ENCODE measurements at regions not wholly inside any gene's neighbourhood (a gene's known extent, or its start where the extent isn't known, plus 50 kb on each side); places are given as distances from the start of the nearest gene placed in this dataset.

- TF ChIP-seq NFIC (IDR thresholded peaks at IDR 0.05): no peak
- no peak for TF ChIP-seq CREB1 (IDR thresholded peaks at IDR 0.05; ENCODE audit: low read depth)
- no peak for TF ChIP-seq ZBTB7A (IDR thresholded peaks at IDR 0.05; ENCODE audit: low read depth)
- TF ChIP-seq TEAD4 (IDR thresholded peaks at IDR 0.05): no peak
- TF ChIP-seq FOXM1 (IDR thresholded peaks at IDR 0.05; ENCODE audit: borderline replicate concordance, low read depth): no peak
- TF ChIP-seq CEBPB (IDR thresholded peaks at IDR 0.05): no peak
- TF ChIP-seq TAF1 (IDR thresholded peaks at IDR 0.05; ENCODE audit: low read depth): no peak
- TF ChIP-seq EP300 (IDR thresholded peaks at IDR 0.05; ENCODE audit: borderline replicate concordance): no peak
- no peak for TF ChIP-seq MAX (IDR thresholded peaks at IDR 0.05)
- no peak for TF ChIP-seq USF1 (IDR thresholded peaks at IDR 0.05)
Measured at GRCh38 chr4:144267084-144267483, 126.6 kb upstream of the GYPA start.

- no peak for TF ChIP-seq EGR1 (IDR thresholded peaks at IDR 0.05)
- TF ChIP-seq TEAD4 (IDR thresholded peaks at IDR 0.05): no peak
- no peak for TF ChIP-seq NFIC (IDR thresholded peaks at IDR 0.05)
- no peak for TF ChIP-seq EP300 (IDR thresholded peaks at IDR 0.05; ENCODE audit: borderline replicate concordance)
- no peak for TF ChIP-seq FOXM1 (IDR thresholded peaks at IDR 0.05; ENCODE audit: borderline replicate concordance, low read depth)
- no peak for TF ChIP-seq MAX (IDR thresholded peaks at IDR 0.05)
- no peak for TF ChIP-seq YY1 (IDR thresholded peaks at IDR 0.05; ENCODE audit: low read depth)
- TF ChIP-seq REST (IDR thresholded peaks at IDR 0.05; ENCODE audit: low read depth): no peak
- TF ChIP-seq CREB1 (IDR thresholded peaks at IDR 0.05; ENCODE audit: low read depth): no peak
- TF ChIP-seq TCF12 (IDR thresholded peaks at IDR 0.05; ENCODE audit: low read depth): no peak
- TF ChIP-seq RAD21 (IDR thresholded peaks at IDR 0.05; ENCODE audit: low read depth): no peak
- no peak for TF ChIP-seq TAF1 (IDR thresholded peaks at IDR 0.05; ENCODE audit: low read depth)
- TF ChIP-seq CEBPB (IDR thresholded peaks at IDR 0.05): no peak
- TF ChIP-seq USF1 (IDR thresholded peaks at IDR 0.05): no peak
- no peak for TF ChIP-seq ZBTB7A (IDR thresholded peaks at IDR 0.05; ENCODE audit: low read depth)
Measured at GRCh38 chr4:144280688-144281087, 140.2 kb upstream of the GYPA start.

- no peak for TF ChIP-seq YY1 (IDR thresholded peaks at IDR 0.05; ENCODE audit: low read depth)
- no peak for TF ChIP-seq NFIC (IDR thresholded peaks at IDR 0.05)
- no peak for TF ChIP-seq EGR1 (IDR thresholded peaks at IDR 0.05)
- TF ChIP-seq REST (IDR thresholded peaks at IDR 0.05; ENCODE audit: low read depth): no peak
- no peak for TF ChIP-seq MAX (IDR thresholded peaks at IDR 0.05)
- TF ChIP-seq TCF12 (IDR thresholded peaks at IDR 0.05; ENCODE audit: low read depth): no peak
Measured at GRCh38 chr4:144283526-144283925, 143.0 kb upstream of the GYPA start.

GRCh38 chr4:144284026-144284425 lies 143.5 kb upstream of the GYPA start:
- TF ChIP-seq EP300 (IDR thresholded peaks at IDR 0.05; ENCODE audit: borderline replicate concordance): no peak
- TF ChIP-seq USF1 (IDR thresholded peaks at IDR 0.05): no peak
- no peak for TF ChIP-seq CREB1 (IDR thresholded peaks at IDR 0.05; ENCODE audit: low read depth)
- no peak for TF ChIP-seq CEBPB (IDR thresholded peaks at IDR 0.05)
- TF ChIP-seq TEAD4 (IDR thresholded peaks at IDR 0.05): no peak
- TF ChIP-seq RAD21 (IDR thresholded peaks at IDR 0.05; ENCODE audit: low read depth): no peak
- TF ChIP-seq EGR1 (IDR thresholded peaks at IDR 0.05): no peak
- TF ChIP-seq MAX (IDR thresholded peaks at IDR 0.05): no peak
- TF ChIP-seq REST (IDR thresholded peaks at IDR 0.05; ENCODE audit: low read depth): no peak
- no peak for TF ChIP-seq NFIC (IDR thresholded peaks at IDR 0.05)
- TF ChIP-seq YY1 (IDR thresholded peaks at IDR 0.05; ENCODE audit: low read depth): no peak
- TF ChIP-seq TCF12 (IDR thresholded peaks at IDR 0.05; ENCODE audit: low read depth): no peak
